DMS153 (cell line): ENCODE measurements at regions not wholly inside any gene's neighbourhood (a gene's known extent, or its start where the extent isn't known, plus 50 kb on each side); places are given as distances from the start of the nearest gene placed in this dataset.
"Not testable (repeated sequence)": the region's sequence is repeated elsewhere in the genome, so short reads cannot be mapped to it uniquely, and the experiment has no call there.

ENCODE experiments used
- DNase-seq: peaks from one replicate; lab custom pipeline; 2025; lab: John Stamatoyannopoulos, UW

DNA sequence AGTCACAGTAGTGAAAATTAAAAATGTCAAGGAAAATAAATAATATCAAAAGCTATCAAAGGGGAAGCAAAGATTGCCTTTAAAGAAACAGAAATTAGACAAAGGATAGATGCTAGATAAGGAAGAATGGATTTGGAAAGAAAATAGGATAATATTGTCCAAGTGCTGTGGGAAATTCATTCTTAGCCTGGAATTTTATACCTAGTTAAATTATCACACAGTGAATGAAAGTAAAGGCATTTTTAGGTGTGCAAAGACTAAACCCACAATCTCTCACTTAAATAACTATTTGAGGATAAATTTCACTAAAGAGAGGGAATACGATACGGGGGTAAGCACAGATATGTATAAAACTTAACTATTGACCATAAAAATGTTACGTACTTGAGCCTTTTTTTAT is 511.1 kb downstream of the TMEM135 start:
- no peak for DNase-seq

- no peak for DNase-seq
Observed at GRCh38 chr11:87545858-87546257, 508.1 kb downstream of the TMEM135 start.

DNA sequence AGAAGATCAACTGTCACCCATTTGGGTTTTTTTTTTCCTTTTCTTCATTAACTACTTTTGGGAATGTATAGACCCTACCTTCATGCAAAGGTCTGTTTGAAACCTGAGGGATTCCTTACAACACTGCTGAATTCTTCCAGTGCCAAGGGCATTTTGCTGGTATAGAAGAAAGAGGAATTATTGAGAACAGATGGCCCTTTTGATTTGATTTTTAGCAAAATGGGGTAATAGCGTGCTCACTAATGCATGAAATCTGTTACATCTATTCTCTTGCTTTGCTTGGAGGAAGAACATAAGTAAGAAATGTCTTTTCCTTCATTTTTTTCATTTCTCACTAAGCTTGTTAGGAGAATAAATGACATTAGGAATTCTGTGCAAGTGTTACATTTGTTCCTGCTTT is 501.9 kb downstream of the TMEM135 start:
- no peak for DNase-seq

DNA sequence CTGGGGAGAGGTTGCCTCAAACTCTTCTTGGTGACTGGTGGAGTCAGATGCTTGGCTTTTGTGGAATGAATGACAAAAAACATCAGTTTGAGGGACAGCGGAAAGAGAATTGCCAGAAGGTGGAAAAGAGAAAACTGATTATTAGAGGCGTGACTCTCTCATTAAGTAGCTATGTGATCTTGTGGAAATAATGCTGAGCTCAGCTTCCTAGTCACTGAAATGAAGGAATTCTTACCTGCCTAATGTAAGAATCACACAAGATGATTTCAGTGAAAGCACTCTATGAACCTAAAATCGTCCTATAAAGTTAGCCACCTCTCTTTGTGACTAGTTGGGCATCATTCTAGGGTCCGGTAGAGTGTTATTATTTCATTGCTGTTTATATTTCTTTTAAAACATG is 498.8 kb downstream of the TMEM135 start:
- no peak for DNase-seq

DNA sequence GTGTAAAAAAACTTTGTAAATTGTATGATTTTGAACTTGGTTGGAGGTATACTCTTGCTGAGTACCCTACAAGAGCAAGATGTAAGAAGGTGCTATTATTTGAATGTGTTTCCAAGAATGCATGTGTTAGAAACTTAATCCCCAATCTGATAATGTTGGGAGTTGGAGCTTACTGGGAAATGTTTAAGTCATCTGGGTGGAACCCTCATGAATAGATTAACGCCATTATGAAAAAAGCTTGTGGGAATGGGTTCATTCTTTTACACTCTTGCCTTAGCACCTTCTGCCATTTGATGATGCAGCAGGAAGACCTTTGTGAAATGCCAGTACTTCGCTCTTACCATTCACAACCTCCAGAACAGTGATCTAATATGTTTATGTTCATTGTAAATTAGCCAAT is 498.3 kb downstream of the TMEM135 start:
- no peak for DNase-seq

- no peak for DNase-seq
Observed at GRCh38 chr11:87535513-87535912, 497.8 kb downstream of the TMEM135 start.

DNA sequence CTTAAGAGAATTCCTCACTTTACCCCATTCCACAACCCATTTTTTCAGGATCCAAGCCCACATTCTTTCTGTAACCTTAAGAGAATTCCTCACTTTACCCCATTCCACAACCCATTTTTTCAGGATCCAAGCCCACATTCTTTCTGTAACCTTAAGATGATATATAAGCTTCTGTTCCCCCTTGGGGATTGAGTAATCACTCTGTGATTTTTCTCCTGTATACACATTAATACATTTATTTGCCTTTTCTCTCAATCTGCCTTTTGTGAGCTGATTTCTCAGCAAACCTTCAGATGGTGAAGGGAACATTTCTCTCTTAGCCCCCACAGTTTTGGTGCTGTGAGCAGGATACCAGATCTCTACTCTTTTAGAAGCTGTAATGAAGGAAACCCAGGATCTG is 494.1 kb downstream of the TMEM135 start:
- DNase-seq, result not testable (repeated sequence)

GRCh38 chr11:87529486-87529885 is 491.8 kb downstream of the TMEM135 start:
- no peak for DNase-seq

GRCh38 chr11:87528752-87529151 is 491.0 kb downstream of the TMEM135 start:
- DNase-seq, result no peak

DNA sequence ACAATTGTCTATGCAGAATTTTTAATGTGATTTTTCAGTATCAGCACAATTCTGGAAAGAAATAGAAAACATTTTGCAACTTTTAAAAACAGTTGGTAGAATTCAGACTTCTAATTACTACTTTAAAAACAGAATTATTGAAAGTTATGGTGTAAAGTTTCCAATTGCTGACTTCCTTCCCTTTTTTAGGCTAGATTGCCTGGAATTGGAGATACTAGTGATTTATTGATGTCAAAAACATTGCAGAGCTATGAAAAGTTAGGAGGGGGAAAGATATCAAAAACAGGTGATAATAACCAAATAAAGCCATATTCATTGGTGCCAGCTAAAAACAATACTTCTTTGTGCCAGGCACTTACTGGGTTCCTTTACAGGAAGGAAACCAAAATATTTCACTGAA is 485.5 kb downstream of the TMEM135 start:
- no peak for DNase-seq

DNA sequence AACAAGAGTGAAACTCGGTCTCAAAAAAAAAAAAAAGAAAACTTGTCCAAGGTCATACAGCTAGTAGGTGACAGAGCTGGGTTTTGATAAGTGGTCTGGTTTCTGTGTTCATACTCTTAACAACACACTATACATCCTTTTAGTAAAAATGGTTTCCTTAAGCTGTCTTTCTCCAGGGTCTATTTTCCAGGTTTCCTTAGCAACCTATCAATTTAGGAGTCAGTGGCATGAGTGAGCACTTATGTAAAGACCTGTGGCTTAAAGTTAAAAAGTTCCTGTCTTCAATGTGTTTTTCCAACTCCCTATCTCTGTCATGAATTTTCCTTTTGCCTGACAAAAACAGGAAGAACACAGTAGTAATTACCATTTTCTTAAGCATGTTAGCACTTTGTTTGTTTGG is 480.5 kb downstream of the TMEM135 start:
- DNase-seq, result no peak

- no peak for DNase-seq
Observed at GRCh38 chr11:87517351-87517750, 479.6 kb downstream of the TMEM135 start.

- peak; percentile 22 for DNase-seq
Observed at GRCh38 chr11:87507722-87508121, 470.0 kb downstream of the TMEM135 start.

DNA sequence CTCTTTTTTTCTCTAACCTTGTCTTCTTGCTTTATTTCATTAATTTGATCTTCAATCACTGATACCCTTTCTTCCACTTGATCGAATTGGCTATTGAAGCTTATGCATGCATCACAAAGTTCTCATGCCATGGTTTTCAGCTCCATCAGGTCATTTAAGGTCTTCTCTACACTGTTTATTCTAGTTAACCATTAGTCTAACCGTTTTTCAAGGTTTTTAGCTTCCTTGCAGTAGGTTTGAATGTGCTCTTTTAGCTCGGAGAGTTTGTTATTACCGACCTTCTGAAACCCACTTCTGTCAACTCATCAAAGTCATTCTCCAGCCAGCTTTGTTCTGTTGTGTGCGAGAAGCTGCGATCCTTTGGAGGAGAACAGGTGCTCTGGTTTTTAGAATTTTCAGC is 469.2 kb downstream of the TMEM135 start:
- not testable (repeated sequence) for DNase-seq

DNA sequence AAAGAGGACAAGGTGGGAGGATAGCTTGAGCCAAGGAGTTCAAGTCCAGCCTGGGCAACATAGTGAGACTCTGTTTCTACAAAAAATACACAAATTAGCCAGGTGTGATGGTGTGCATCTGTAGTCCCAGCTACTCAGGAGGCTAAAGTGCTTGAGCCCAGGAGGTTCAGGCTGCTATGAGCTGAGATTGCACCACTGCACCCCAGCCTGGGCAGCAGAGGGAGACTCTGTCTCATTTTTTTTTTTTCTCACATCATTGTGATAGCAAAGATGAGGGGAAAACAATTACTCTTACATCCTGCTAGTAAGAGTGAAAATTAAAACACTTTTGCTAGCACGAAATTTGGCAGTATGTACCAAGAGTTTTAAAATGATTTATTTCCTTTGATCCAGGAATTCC is 463.7 kb downstream of the TMEM135 start:
- DNase-seq, result no peak

DNA sequence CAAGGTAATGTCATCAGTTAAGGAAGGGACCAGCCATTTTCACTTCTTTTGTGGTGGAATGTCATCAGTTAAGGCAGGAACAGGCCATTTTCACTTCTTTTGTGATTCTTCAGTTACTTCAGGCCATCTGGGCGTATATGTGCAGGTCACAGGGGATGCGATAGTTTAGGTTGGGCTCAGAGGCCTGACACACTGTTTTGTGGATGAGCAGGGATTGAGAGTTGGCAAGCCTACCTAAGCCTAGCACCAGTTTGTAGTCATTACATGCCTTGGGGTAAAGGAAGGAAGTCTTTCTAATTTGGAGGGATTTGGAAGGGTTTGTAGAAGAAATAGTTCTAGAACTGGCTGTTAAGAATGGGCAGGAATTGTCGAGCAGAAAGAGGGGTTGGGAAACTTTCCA is 457.2 kb downstream of the TMEM135 start:
- not testable (repeated sequence) for DNase-seq

GRCh38 chr11:87494026-87494425 is 456.3 kb downstream of the TMEM135 start:
- DNase-seq, result not testable (repeated sequence)

DNA sequence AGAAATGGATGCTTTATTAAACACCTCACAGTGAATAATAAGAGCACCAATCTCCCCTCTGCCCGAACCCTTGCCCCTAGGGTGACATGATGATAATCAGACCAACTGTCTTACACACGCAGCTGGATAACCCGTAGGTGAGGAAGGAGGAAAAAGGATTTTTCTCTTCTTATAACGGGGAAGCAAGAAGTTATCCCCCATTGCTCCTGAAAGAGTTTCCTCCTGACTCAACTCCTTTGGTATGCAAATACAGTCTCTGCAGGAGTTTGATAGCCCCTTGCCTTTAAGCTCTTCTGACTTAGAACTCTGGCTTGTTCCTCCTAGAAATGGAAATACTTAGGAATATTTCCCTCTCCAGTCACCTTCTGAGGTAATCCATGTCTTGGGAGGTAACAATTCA is 455.8 kb downstream of the TMEM135 start:
- no peak for DNase-seq

- no peak for DNase-seq
Observed at GRCh38 chr11:87491381-87491780, 453.6 kb downstream of the TMEM135 start.

- no peak for DNase-seq
Observed at GRCh38 chr11:87490671-87491070, 452.9 kb downstream of the TMEM135 start.

DNA sequence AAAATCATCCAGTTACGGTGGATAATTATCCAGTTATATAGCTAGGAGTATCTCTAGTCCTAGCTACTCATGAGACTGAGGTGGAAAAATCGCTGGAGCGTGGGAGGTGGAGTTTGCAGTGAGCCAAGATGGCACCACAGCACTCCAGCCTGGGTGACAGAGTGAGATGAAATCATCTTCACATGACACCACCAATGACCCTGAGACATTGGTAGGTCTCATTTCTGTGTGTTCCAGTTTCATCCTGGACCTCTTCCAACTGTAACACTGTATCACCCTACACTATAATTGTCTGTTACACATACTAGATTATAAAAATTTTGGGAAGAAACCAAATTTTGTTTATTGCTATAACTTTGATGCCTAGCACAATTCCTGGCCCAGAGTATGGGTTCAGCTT is 446.8 kb downstream of the TMEM135 start:
- no peak for DNase-seq

GRCh38 chr11:87477321-87477720 is 439.6 kb downstream of the TMEM135 start:
- DNase-seq, result no peak

- no peak for DNase-seq
Observed at GRCh38 chr11:87473174-87473573, 435.4 kb downstream of the TMEM135 start.

- no peak for DNase-seq
Observed at GRCh38 chr11:87466223-87466622, 428.5 kb downstream of the TMEM135 start.

DNA sequence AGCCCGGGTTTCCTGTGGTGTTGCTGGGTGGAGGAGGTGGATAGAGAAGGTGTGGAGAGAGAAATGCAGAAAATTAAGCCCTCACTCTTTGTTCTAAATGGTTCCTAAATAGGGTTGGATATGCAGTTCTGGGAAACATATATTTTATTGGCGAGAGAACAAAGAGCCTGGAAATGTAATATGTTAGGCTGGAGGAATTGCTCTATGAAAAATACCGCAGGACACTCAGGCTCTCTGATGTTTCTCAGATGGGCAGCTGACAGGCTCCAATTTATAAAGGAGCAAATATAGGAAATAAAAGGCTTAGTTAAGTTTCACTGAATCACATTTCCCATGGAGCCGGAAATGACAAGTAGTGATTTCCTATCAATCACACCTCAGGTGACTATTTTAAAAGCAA is 428.0 kb downstream of the TMEM135 start:
- no peak for DNase-seq
